NCI-H1092 treated with DMSO at 0.1 percent for 48 hours (cell line): ENCODE measurements at regions not wholly inside any gene's neighbourhood (a gene's known extent, or its start where the extent isn't known, plus 50 kb on each side); places are given as distances from the start of the nearest gene placed in this dataset.

Experiments used
- DNase-seq: peaks from one replicate; lab custom pipeline; 2025; lab: John Stamatoyannopoulos, UW

- DNase-seq = no peak
Observed at GRCh38 chr14:87524011-87524410, 469.0 kb downstream of the GALC start.

GRCh38 chr14:87522575-87522974 is 470.4 kb downstream of the GALC start:
- DNase-seq = no peak

- DNase-seq = no peak
Observed at GRCh38 chr14:87508333-87508732, 484.6 kb downstream of the GALC start.

GRCh38 chr14:87503711-87504110 is 489.3 kb downstream of the GALC start:
- DNase-seq = no peak

GRCh38 chr14:87497301-87497700 is 495.7 kb downstream of the GALC start:
- DNase-seq = no peak

GRCh38 chr14:87494010-87494409 is 499.0 kb downstream of the GALC start:
- no peak for DNase-seq

- no peak for DNase-seq
Observed at GRCh38 chr14:87492561-87492960, 500.4 kb downstream of the GALC start.

- DNase-seq = no peak
Observed at GRCh38 chr14:87491816-87492215, 501.2 kb downstream of the GALC start.

GRCh38 chr14:87489196-87489819 is 503.7 kb downstream of the GALC start:
- no peak for DNase-seq

- DNase-seq = no peak
Observed at GRCh38 chr14:87483271-87484260, 509.4 kb downstream of the GALC start.

GRCh38 chr14:87468531-87468930 is 524.5 kb downstream of the GALC start:
- no peak for DNase-seq

GRCh38 chr14:87467578-87467977 is 525.4 kb downstream of the GALC start:
- DNase-seq = no peak

GRCh38 chr14:87465770-87466169 is 527.2 kb downstream of the GALC start:
- DNase-seq = no peak

GRCh38 chr14:87461704-87462103 is 531.3 kb downstream of the GALC start:
- no peak for DNase-seq

GRCh38 chr14:87457720-87458119 is 535.3 kb downstream of the GALC start:
- no peak for DNase-seq

GRCh38 chr14:87450193-87450592 is 542.8 kb downstream of the GALC start:
- no peak for DNase-seq

GRCh38 chr14:87449016-87449415 is 544.0 kb downstream of the GALC start:
- no peak for DNase-seq

GRCh38 chr14:87443787-87444186 is 549.2 kb downstream of the GALC start:
- DNase-seq = no peak

- DNase-seq = no peak
Observed at GRCh38 chr14:87443039-87443438, 549.9 kb downstream of the GALC start.

GRCh38 chr14:87437158-87437557 is 555.8 kb downstream of the GALC start:
- DNase-seq = no peak

GRCh38 chr14:87434680-87435079 is 558.3 kb downstream of the GALC start:
- DNase-seq = no peak

GRCh38 chr14:87434011-87434410 is 559.0 kb downstream of the GALC start:
- no peak for DNase-seq

- no peak for DNase-seq
Observed at GRCh38 chr14:87432698-87433097, 560.3 kb downstream of the GALC start.
